GM23338 (cell line): ENCODE measurements at regions not wholly inside any gene's neighbourhood (a gene's known extent, or its start where the extent isn't known, plus 50 kb on each side); places are given as distances from the start of the nearest gene placed in this dataset.

Experiments
- ATAC-seq: fragments of 200-7000 bp; cut with Tn5 transposase; 3 replicates; pipeline ENCODE4 v1.9.1; 2020
- DNase-seq: peaks from one replicate; pipeline ENCODE4 v3.0.0-alpha.2; 2015; ENCODE audit warnings: low spot score
- H2AFZ ChIP-seq: fragments of 200-600 bp; sonication (generic); 2 replicates; pipeline ENCODE4 v1.8.0; 2016; ENCODE audit warnings: antibody characterized with exemption, mild to moderate bottlenecking, moderate library complexity
- H3F3A ChIP-seq: fragments of 200-600 bp; sonication (generic); replicated peaks from 2 replicates; pipeline ENCODE4 v1.8.0; 2017; ENCODE audit warnings: antibody characterized with exemption, mixed run types, low read depth
- H3K27ac ChIP-seq: fragments of 200-600 bp; sonication (generic); 2 replicates; pipeline ENCODE4 v1.6.1; 2016; ENCODE audit warnings: low read depth
- H3K27me3 ChIP-seq: fragments of 200-600 bp; sonication (generic); 2 replicates; pipeline ENCODE4 v1.8.0; 2016; ENCODE audit warnings: mild to moderate bottlenecking, mixed run types, moderate library complexity; ENCODE audit not compliant: insufficient read depth
- H3K36me3 ChIP-seq: fragments of 200-600 bp; sonication (generic); 2 replicates; pipeline ENCODE4 v1.8.0; 2016; ENCODE audit warnings: mild to moderate bottlenecking; ENCODE audit not compliant: insufficient read depth
- H3K4me1 ChIP-seq: fragments of 200-600 bp; sonication (generic); 2 replicates; pipeline ENCODE4 v1.8.0; 2016; ENCODE audit warnings: mild to moderate bottlenecking, moderate library complexity; ENCODE audit not compliant: insufficient read depth
- H3K4me2 ChIP-seq: fragments of 200-600 bp; sonication (generic); 2 replicates; pipeline ENCODE4 v1.7.1; 2017; ENCODE audit warnings: mixed run types
- H3K4me3 ChIP-seq: fragments of 200-600 bp; sonication (generic); 2 replicates; pipeline ENCODE4 v1.6.1; 2016; ENCODE audit warnings: mixed run types
- H3K79me2 ChIP-seq: fragments of 200-600 bp; sonication (generic); replicated peaks from 2 replicates; pipeline ENCODE4 v1.8.0; 2017; ENCODE audit warnings: mild to moderate bottlenecking; ENCODE audit not compliant: insufficient read depth
- H3K9me2 ChIP-seq: fragments of 200-600 bp; sonication (generic); 2 replicates; pipeline ENCODE4 v1.8.0; 2017; ENCODE audit not compliant: insufficient read depth
- H4K20me1 ChIP-seq: fragments of 200-600 bp; sonication (generic); replicated peaks from 2 replicates; pipeline ENCODE4 v1.8.0; 2017; ENCODE audit warnings: mild to moderate bottlenecking; ENCODE audit not compliant: insufficient read depth
- H3K27ac Mint-ChIP-seq: 2 replicates; pipeline ENCODE4 v1.8.0; 2020; ENCODE audit warnings: inconsistent platforms, mild to moderate bottlenecking, moderate library complexity, mixed read lengths
- H3K27me3 Mint-ChIP-seq: 3 replicates; pipeline ENCODE4 v1.8.0; 2022; ENCODE audit warnings: low read depth, mild to moderate bottlenecking, moderate library complexity, mixed read lengths, inconsistent platforms; ENCODE audit not compliant: insufficient read depth, poor library complexity
- H3K36me3 Mint-ChIP-seq: 3 replicates; pipeline ENCODE4 v1.8.0; 2021; ENCODE audit warnings: low read depth, mild to moderate bottlenecking, inconsistent platforms, moderate library complexity, mixed read lengths
- H3K4me1 Mint-ChIP-seq: 3 replicates; pipeline ENCODE4 v1.8.0; 2020; ENCODE audit warnings: mild to moderate bottlenecking, inconsistent platforms, mixed read lengths
- H3K4me3 Mint-ChIP-seq: 3 replicates; pipeline ENCODE4 v1.8.0; 2021; ENCODE audit warnings: moderate library complexity, mild to moderate bottlenecking, inconsistent platforms, mixed read lengths
- H3K9me3 Mint-ChIP-seq: 3 replicates; pipeline ENCODE4 v1.8.0; 2020; ENCODE audit warnings: moderate library complexity, mild to moderate bottlenecking, inconsistent platforms, mixed read lengths
- CREB1 ChIP-seq: fragments of 250-450 bp; sonication (Bioruptor Pico); IDR thresholded peaks from 2 replicates; pipeline ENCODE4 v1.5.0; 2020; ENCODE audit warnings: low read depth, mild to moderate bottlenecking, moderate library complexity
- EZH2 ChIP-seq: fragments of 200-600 bp; sonication (generic); IDR thresholded peaks from one replicate; pipeline ENCODE4 v1.8.0; 2017; ENCODE audit warnings: antibody characterized with exemption, mild to moderate bottlenecking, low read depth; ENCODE audit not compliant: unreplicated experiment
- EZH2phosphoT487 ChIP-seq: fragments of 200-600 bp; sonication (generic); IDR thresholded peaks from one replicate; pipeline ENCODE4 v1.8.1; 2018; ENCODE audit warnings: antibody characterized with exemption; ENCODE audit not compliant: unreplicated experiment
- JUNB ChIP-seq: IDR thresholded peaks from one replicate; pipeline ENCODE4 v1.6.1; 2016; ENCODE audit warnings: antibody characterized with exemption; ENCODE audit not compliant: unreplicated experiment
- NANOG ChIP-seq: IDR thresholded peaks from 2 replicates; pipeline ENCODE4 v1.6.1; 2016; ENCODE audit warnings: antibody characterized with exemption, borderline replicate concordance
- POLR2AphosphoS5 ChIP-seq: IDR thresholded peaks from 2 replicates; pipeline ENCODE4 v1.6.1; 2016; ENCODE audit warnings: antibody characterized with exemption, low read depth
- REST ChIP-seq: IDR thresholded peaks from one replicate; pipeline ENCODE4 v1.6.1; 2018; ENCODE audit warnings: antibody characterized with exemption; ENCODE audit not compliant: unreplicated experiment
- STAT1 ChIP-seq: IDR thresholded peaks from one replicate; pipeline ENCODE4 v1.6.1; 2016; ENCODE audit warnings: antibody characterized with exemption; ENCODE audit not compliant: unreplicated experiment
- ZNF114 ChIP-seq: fragments of 250-450 bp; sonication (Bioruptor Pico); IDR thresholded peaks from 2 replicates; pipeline ENCODE4 v1.5.0; 2020; ENCODE audit warnings: mild to moderate bottlenecking, moderate library complexity
- ZNF331 ChIP-seq: fragments of 250-450 bp; sonication (Bioruptor Pico); IDR thresholded peaks from 2 replicates; pipeline ENCODE4 v1.5.0; 2020; ENCODE audit warnings: low read depth, mild to moderate bottlenecking, moderate library complexity
- TF ChIP-seq, protein P1 (sequence below), 2 experiments: fragments of 200-600 bp in 1 of 2; sonication (generic) in 1 of 2; conservative IDR thresholded peaks; 2 replicates each; pipeline versions ENCODE4 v1.5.1 to v1.6.1; 2016 to 2017; ENCODE audit warnings: antibody characterized with exemption in 2 of 2, low read depth in 2 of 2, mild to moderate bottlenecking in 2 of 2, moderate library complexity in 1 of 2
- TF ChIP-seq, protein P2 (sequence below): IDR thresholded peaks from 2 replicates; pipeline ENCODE4 v1.6.1; 2016; ENCODE audit warnings: antibody characterized with exemption
- TF ChIP-seq, protein P3 (sequence below): fragments of 250-450 bp; sonication (Bioruptor Pico); IDR thresholded peaks from 2 replicates; pipeline ENCODE4 v1.5.0; 2020; ENCODE audit warnings: mild to moderate bottlenecking, moderate library complexity

DNA sequence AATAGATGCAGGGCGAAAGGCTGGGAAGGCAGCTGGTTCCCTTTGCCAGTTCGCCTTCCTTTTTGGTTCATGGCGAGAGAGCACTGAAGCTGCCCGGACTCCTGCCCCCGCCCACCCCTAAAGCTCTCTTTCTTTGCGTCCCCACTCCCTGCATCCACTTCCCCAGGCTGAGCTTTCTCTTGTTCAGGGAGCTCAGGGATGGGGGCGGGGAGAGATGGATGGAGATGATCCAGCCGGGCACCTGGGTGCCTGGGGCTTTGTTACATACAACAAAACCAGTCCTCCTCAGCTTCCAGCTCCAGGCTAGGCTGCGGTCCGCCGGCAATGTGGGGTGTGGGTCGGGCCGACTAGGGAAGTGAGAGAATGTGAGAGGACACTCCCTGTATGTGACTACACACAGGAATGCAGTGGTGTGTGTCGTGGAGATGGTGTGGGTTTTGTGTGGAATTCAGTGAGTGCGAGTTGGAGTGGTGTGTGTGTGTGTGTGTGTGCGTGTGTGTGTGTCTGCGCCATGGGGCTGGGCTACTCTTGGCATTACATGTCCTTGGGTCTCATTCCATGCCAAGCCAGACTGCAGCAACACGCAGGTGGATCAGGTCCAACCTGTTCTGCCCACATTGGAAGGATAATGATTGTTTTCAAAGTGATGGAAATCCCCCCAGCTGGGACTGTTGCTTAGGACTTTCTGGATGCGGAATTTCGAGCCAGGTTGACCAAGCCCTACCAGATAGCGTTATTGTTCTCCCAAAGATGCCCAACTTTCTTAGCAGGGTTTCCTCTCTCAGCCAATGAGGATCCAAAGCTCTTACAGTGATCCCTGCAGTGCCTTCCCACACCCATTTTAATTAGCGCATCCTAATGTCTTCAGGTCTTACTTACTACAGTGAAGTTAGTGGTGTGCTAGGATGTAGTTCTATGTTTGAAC is 149.4 kb upstream of the CHRDL1 start:
- H3K27ac Mint-ChIP-seq = no peak overlapping the region
- no peak overlapping the region for H3K27ac ChIP-seq

More for the DNA sequence above, 149.4 kb upstream of the CHRDL1 start:
- Histone ChIP-seq H4K20me1 (no peaks in the 10 kb centered on the region), H3K36me3 (no peaks in the 10 kb centered on the region), H3K4me1 (no peaks in the 10 kb centered on the region), H3K4me2 (peak overlapping the region; percentile 83), H3F3A (no peaks in the 10 kb centered on the region), H3K27me3 (peaks cover 6% of the 10 kb centered on the region; the same call in 1 of the 2 replicates), H3K4me3 (peak overlapping the region; percentile 68), H3K9me2 (no peaks in the 10 kb centered on the region), H3K79me2 (no peaks in the 10 kb centered on the region), H2AFZ (peak overlapping the region; percentile 91; the same call in 1 of the 2 replicates)
- DNase-seq (peak; percentile 45), ATAC-seq (peak; percentile 76)
- peaks cover 2% of the 10 kb centered on the region for H3K27me3 Mint-ChIP-seq
- TF ChIP-seq REST (no peak), POLR2AphosphoS5 (no peak), STAT1 (no peak), ZNF114 (CRISPR knock-in tag) (no peak), CREB1 (CRISPR knock-in tag) (no peak), ZNF331 (no peak), NANOG (no peak), JUNB (no peak), EZH2phosphoT487 (no peak), EZH2 (no peak)
- TF ChIP-seq, protein P1, sequence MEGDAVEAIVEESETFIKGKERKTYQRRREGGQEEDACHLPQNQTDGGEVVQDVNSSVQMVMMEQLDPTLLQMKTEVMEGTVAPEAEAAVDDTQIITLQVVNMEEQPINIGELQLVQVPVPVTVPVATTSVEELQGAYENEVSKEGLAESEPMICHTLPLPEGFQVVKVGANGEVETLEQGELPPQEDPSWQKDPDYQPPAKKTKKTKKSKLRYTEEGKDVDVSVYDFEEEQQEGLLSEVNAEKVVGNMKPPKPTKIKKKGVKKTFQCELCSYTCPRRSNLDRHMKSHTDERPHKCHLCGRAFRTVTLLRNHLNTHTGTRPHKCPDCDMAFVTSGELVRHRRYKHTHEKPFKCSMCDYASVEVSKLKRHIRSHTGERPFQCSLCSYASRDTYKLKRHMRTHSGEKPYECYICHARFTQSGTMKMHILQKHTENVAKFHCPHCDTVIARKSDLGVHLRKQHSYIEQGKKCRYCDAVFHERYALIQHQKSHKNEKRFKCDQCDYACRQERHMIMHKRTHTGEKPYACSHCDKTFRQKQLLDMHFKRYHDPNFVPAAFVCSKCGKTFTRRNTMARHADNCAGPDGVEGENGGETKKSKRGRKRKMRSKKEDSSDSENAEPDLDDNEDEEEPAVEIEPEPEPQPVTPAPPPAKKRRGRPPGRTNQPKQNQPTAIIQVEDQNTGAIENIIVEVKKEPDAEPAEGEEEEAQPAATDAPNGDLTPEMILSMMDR (conservative IDR thresholded peaks at IDR 0.05; ENCODE audit: low read depth in 2 of 2) = no peak
- TF ChIP-seq, protein P2, sequence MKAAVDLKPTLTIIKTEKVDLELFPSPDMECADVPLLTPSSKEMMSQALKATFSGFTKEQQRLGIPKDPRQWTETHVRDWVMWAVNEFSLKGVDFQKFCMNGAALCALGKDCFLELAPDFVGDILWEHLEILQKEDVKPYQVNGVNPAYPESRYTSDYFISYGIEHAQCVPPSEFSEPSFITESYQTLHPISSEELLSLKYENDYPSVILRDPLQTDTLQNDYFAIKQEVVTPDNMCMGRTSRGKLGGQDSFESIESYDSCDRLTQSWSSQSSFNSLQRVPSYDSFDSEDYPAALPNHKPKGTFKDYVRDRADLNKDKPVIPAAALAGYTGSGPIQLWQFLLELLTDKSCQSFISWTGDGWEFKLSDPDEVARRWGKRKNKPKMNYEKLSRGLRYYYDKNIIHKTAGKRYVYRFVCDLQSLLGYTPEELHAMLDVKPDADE = no peak
- TF ChIP-seq, protein P3, sequence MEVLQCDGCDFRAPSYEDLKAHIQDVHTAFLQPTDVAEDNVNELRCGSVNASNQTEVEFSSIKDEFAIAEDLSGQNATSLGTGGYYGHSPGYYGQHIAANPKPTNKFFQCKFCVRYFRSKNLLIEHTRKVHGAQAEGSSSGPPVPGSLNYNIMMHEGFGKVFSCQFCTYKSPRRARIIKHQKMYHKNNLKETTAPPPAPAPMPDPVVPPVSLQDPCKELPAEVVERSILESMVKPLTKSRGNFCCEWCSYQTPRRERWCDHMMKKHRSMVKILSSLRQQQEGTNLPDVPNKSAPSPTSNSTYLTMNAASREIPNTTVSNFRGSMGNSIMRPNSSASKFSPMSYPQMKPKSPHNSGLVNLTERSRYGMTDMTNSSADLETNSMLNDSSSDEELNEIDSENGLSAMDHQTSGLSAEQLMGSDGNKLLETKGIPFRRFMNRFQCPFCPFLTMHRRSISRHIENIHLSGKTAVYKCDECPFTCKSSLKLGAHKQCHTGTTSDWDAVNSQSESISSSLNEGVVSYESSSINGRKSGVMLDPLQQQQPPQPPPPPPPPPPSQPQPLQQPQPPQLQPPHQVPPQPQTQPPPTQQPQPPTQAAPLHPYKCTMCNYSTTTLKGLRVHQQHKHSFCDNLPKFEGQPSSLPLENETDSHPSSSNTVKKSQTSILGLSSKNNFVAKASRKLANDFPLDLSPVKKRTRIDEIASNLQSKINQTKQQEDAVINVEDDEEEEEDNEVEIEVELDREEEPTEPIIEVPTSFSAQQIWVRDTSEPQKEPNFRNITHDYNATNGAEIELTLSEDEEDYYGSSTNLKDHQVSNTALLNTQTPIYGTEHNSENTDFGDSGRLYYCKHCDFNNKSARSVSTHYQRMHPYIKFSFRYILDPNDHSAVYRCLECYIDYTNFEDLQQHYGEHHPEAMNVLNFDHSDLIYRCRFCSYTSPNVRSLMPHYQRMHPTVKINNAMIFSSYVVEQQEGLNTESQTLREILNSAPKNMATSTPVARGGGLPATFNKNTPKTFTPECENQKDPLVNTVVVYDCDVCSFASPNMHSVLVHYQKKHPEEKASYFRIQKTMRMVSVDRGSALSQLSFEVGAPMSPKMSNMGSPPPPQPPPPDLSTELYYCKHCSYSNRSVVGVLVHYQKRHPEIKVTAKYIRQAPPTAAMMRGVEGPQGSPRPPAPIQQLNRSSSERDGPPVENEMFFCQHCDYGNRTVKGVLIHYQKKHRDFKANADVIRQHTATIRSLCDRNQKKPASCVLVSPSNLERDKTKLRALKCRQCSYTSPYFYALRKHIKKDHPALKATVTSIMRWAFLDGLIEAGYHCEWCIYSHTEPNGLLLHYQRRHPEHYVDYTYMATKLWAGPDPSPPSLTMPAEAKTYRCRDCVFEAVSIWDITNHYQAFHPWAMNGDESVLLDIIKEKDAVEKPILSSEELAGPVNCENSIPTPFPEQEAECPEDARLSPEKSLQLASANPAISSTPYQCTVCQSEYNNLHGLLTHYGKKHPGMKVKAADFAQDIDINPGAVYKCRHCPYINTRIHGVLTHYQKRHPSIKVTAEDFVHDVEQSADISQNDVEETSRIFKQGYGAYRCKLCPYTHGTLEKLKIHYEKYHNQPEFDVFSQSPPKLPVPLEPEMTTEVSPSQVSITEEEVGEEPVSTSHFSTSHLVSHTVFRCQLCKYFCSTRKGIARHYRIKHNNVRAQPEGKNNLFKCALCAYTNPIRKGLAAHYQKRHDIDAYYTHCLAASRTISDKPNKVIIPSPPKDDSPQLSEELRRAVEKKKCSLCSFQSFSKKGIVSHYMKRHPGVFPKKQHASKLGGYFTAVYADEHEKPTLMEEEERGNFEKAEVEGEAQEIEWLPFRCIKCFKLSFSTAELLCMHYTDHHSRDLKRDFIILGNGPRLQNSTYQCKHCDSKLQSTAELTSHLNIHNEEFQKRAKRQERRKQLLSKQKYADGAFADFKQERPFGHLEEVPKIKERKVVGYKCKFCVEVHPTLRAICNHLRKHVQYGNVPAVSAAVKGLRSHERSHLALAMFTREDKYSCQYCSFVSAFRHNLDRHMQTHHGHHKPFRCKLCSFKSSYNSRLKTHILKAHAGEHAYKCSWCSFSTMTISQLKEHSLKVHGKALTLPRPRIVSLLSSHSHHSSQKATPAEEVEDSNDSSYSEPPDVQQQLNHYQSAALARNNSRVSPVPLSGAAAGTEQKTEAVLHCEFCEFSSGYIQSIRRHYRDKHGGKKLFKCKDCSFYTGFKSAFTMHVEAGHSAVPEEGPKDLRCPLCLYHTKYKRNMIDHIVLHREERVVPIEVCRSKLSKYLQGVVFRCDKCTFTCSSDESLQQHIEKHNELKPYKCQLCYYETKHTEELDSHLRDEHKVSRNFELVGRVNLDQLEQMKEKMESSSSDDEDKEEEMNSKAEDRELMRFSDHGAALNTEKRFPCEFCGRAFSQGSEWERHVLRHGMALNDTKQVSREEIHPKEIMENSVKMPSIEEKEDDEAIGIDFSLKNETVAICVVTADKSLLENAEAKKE (CRISPR knock-in tag) = no peak
- H3K4me1 Mint-ChIP-seq = peaks cover 16% of the 10 kb centered on the region
- no peaks in the 10 kb centered on the region for H3K9me3 Mint-ChIP-seq
- peak overlapping the region; percentile 86 for H3K4me3 Mint-ChIP-seq
- H3K36me3 Mint-ChIP-seq = no peaks in the 10 kb centered on the region
